Activated gamma-delta T cell treated with Interleukin-2 at 50 U/mL for 16 hours (primary cell): ENCODE measurements at regions not wholly inside any gene's neighbourhood (a gene's known extent, or its start where the extent isn't known, plus 50 kb on each side); places are given as distances from the start of the nearest gene placed in this dataset.

Experiments
- DNase-seq: peaks from one replicate; pipeline ENCODE4 v3.0.0-alpha.2; 2020

GRCh38 chr11:95466416-95466815 lies 235.4 kb upstream of the SESN3 start:
- no peak for DNase-seq

DNA sequence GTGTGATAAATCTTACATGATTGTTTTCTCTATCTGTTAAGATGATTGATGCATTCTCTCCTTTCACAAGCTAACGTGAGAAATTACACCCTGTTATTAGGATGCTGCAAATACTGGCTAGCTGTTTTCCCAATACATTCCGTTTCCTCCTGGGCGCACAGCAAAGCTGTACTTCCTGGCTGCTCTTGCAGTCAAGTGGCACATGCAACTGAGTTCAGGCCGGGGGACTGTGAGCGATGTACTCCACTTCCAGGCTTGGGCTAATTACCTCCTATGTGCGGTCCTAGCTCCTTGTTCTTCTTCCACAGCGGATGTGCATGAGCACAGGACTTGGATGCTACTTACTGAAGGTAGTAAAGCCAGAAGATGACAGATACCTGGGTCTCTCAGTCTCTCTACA lies 234.9 kb upstream of the SESN3 start:
- no peak for DNase-seq

DNA sequence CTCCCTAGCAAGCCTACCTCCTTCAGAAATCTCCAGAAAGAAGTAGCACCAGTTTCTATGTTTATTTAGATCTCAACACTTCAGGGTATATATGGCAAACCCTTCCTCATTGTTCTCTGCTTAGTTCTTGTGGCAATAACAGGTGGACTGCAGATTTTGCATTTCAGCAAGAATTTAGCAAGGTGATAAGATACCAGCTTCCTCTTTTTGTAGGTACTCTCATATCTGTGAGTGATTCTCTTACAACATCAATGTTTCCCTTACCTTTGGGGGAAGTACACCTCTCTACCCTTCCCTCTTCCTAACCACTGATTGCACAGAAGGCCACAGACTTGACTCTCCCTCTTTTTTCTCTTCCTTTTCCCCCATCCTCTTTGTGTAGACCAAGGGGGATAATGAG lies 230.9 kb upstream of the SESN3 start:
- DNase-seq, result no peak

GRCh38 chr11:95461348-95461747 lies 230.3 kb upstream of the SESN3 start:
- no peak for DNase-seq

- no peak for DNase-seq
Observed at GRCh38 chr11:95459291-95460042, 228.5 kb upstream of the SESN3 start.

GRCh38 chr11:95456714-95457491 lies 225.9 kb upstream of the SESN3 start:
- no peak for DNase-seq

DNA sequence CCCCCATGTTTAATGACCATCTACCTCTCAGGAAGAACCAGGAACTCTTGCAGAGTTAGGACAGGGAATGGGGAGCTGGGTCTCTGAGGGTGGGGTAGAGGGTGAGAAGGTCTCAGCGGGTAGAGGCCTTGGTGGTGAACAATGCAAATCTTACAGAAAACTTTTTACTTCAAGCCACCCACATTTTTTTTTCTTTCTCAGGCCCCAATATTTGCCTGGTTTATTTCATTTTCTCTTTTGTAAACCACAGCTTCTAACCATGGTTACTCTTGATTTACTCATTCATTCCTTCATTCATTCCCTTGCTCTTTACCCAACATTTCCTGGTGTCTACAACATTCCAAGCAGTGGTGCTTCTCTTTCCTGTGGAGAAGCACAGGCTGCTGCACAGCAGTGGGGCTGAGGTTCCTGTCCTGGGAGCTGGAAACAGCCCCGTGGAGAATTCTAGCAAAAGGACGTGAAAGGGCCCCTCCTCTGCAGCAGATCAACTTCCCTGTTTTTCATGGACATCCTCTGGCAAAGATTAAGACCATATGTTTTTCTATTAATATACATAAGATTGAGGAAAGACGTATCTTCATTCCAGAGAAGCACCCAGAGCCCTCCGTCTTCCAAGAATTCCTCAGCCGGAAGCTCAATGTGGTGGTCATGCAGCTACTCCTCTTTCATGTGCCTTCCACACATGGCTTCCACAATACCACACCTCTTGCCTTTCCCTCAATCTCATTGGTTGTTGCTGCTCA lies 224.4 kb upstream of the SESN3 start:
- no peak for DNase-seq

- DNase-seq, result no peak
Observed at GRCh38 chr11:95453616-95454171, 222.7 kb upstream of the SESN3 start.

- no peak for DNase-seq
Observed at GRCh38 chr11:95451682-95452081, 220.7 kb upstream of the SESN3 start.

- DNase-seq, result no peak
Observed at GRCh38 chr11:95451261-95451660, 220.3 kb upstream of the SESN3 start.

GRCh38 chr11:95450547-95451123 lies 219.6 kb upstream of the SESN3 start:
- DNase-seq, result no peak

DNA sequence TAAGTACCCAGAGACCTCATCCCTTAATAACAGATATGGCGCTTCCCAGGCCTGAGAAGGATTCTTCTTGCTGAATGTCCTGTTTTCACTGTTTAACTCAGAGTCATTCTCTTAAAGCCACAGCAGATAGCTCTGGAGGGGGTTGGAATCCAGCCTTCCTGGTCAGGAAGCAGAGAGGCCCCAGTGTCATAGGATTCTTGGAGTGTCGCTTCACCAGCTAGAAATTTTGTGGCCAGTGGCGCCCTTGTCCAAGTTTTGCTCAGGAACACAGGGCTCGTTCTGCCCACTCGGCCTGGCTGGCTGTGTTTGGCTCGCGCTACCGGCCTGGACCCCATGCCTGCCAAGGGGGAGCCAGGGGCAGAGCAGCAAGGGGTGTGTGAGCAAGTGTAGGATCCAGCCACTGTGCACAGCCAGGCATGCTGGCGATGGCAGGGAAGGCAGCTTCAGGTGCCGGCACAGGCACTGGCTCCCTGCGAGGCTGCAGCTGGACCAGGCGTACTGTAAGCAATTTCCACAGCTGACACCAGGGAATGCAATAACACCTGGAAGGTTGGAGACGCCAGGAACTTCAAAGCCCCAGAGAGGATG lies 214.8 kb upstream of the SESN3 start:
- no peak for DNase-seq

GRCh38 chr11:95444309-95445241 lies 213.6 kb upstream of the SESN3 start:
- DNase-seq, result no peak

- DNase-seq, result no peak
Observed at GRCh38 chr11:95443386-95443785, 212.4 kb upstream of the SESN3 start.

DNA sequence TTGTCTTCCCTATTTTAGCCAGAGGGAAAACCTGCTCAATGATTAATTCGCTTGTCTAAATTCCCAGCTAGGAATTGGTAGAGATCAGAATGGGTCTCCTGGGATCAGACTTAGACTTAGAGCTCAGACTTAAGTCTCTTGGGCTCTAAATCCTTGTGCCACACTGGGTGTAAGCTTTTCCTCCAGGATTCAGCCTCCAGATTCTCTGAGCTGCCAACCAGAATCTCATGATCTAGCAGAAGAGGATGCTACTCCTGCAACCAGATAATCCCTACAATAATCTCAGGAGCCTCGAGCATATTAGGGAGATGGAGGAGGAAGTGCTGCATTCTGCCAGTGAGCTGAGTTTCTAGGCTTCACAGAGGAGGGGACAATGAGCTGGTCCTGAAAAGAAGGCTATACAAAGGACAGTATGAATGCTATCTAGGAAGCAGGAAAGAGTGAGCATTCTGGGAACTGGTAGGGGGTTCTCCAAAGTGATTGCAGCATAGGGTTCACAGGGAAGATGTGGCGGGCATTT lies 211.6 kb upstream of the SESN3 start:
- DNase-seq, result no peak

- DNase-seq, result no peak
Observed at GRCh38 chr11:95435628-95436353, 204.8 kb upstream of the SESN3 start.

DNA sequence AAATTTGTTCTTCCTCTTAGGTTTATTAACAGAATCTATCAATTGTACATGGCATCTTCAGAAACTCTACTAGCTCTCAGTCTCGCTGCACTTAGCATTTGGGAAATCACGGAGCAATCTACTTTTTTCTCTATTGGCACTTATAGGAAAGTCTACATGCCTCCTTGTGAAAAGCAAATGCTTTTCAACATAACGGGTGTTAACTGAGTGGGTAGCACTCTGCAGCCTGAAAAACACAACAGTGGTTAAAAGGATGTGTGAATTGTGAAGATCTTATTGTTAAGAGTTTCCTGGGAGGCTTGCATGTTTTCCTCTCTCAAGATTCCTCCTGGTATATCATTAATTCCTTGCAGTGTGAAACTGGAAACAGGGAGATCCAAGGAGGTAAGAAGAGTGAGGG lies 204.2 kb upstream of the SESN3 start:
- no peak for DNase-seq

- DNase-seq, result no peak
Observed at GRCh38 chr11:95434489-95435057, 203.6 kb upstream of the SESN3 start.

GRCh38 chr11:95434009-95434408 lies 203.0 kb upstream of the SESN3 start:
- DNase-seq, result no peak
